Smooth muscle cell (in vitro differentiated cells): ENCODE measurements at regions not wholly inside any gene's neighbourhood (a gene's known extent, or its start where the extent isn't known, plus 50 kb on each side); places are given as distances from the start of the nearest gene placed in this dataset.

Experiments
- DNase-seq: peaks from one replicate; lab custom pipeline; 2025; ENCODE audit not compliant: unreplicated experiment; lab: John Stamatoyannopoulos, UW
- H2AFZ ChIP-seq: fragments of 200-600 bp; sonication (generic); 2 replicates; pipeline ENCODE4 v1.6.0; 2016; ENCODE audit warnings: antibody characterized with exemption, low read depth, mild to moderate bottlenecking
- H3F3A ChIP-seq: fragments of 200-600 bp; sonication (generic); 2 replicates; pipeline ENCODE4 v1.6.0; 2017; ENCODE audit warnings: antibody characterized with exemption, low read depth
- H3K27ac ChIP-seq: fragments of 200-600 bp; sonication (generic); 2 replicates; pipeline ENCODE4 v1.5.1; 2016; ENCODE audit warnings: low read depth, mild to moderate bottlenecking
- H3K27me3 ChIP-seq: fragments of 200-600 bp; sonication (generic); 2 replicates; pipeline ENCODE4 v1.6.1; 2016; ENCODE audit warnings: low read depth, mild to moderate bottlenecking
- H3K36me3 ChIP-seq: fragments of 200-600 bp; sonication (generic); 2 replicates; pipeline ENCODE4 v1.5.1; 2016; ENCODE audit warnings: low read depth
- H3K4me1 ChIP-seq: fragments of 200-600 bp; sonication (generic); 2 replicates; pipeline ENCODE4 v1.5.1; 2016; ENCODE audit warnings: low read depth
- H3K4me2 ChIP-seq: fragments of 200-600 bp; sonication (generic); 2 replicates; pipeline ENCODE4 v1.6.0; 2016; ENCODE audit warnings: mild to moderate bottlenecking
- H3K4me3 ChIP-seq: fragments of 200-600 bp; sonication (generic); 2 replicates; pipeline ENCODE4 v1.5.1; 2016; ENCODE audit warnings: mild to moderate bottlenecking
- H3K79me2 ChIP-seq: fragments of 200-600 bp; sonication (generic); 2 replicates; pipeline ENCODE4 v1.6.0; 2016; ENCODE audit warnings: low read depth, mild to moderate bottlenecking
- H3K9ac ChIP-seq: fragments of 200-600 bp; sonication (generic); 2 replicates; pipeline ENCODE4 v1.6.0; 2016; ENCODE audit warnings: low read depth
- H3K9me3 ChIP-seq: fragments of 200-600 bp; sonication (generic); replicated peaks from 2 replicates; pipeline ENCODE4 v1.5.1; 2016; ENCODE audit warnings: low read depth
- H4K20me1 ChIP-seq: fragments of 200-600 bp; sonication (generic); 2 replicates; pipeline ENCODE4 v1.6.0; 2016; ENCODE audit warnings: low read depth
- WGBS: methylation state at CpG from one replicate; pipeline ENCODE4 v1.1.7; 2016; ENCODE audit warnings: low lambda C conversion rate; 5-methylcytosine and 5-hydroxymethylcytosine counted together
- TF ChIP-seq, protein P1 (sequence below): fragments of 200-600 bp; sonication (generic); IDR thresholded peaks from 2 replicates; pipeline ENCODE4 v1.5.1; 2017; ENCODE audit warnings: borderline replicate concordance, mild to moderate bottlenecking, antibody characterized with exemption; ENCODE audit not compliant: insufficient read depth, poor library complexity, severe bottlenecking

DNA sequence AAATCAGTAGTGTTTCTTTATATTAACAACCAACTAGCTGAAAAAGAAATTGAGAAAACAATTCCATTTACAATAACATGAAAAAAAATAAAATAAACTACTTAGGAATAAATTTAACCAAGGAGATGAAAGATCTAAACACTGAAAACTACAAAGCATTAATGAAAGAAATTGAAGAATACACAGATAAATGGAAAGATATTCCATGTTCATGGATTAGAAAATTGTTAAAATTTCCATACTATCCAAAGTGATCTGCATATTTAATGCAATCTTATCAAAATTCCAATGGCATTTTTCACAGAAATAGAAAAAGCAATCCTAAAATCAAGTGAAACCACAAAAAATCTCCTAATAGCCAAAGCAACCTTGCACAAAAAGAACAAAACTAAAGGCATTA, 320.2 kb upstream of the GRAMD2B start:
- Histone ChIP-seq H3K4me1 (no peaks in the 10 kb centered on the region), H3K36me3 (no peaks in the 10 kb centered on the region), H4K20me1 (no peaks in the 10 kb centered on the region), H3K9ac (no peak overlapping the region), H3K4me2 (no peak overlapping the region), H3K9me3 (no peaks in the 10 kb centered on the region), H2AFZ (no peak overlapping the region), H3K4me3 (no peak overlapping the region), H3K27me3 (no peaks in the 10 kb centered on the region), H3F3A (peaks cover 5% of the 10 kb centered on the region), H3K27ac (no peak overlapping the region), H3K79me2 (no peaks in the 10 kb centered on the region)
- no peak for DNase-seq
- TF ChIP-seq, protein P1, sequence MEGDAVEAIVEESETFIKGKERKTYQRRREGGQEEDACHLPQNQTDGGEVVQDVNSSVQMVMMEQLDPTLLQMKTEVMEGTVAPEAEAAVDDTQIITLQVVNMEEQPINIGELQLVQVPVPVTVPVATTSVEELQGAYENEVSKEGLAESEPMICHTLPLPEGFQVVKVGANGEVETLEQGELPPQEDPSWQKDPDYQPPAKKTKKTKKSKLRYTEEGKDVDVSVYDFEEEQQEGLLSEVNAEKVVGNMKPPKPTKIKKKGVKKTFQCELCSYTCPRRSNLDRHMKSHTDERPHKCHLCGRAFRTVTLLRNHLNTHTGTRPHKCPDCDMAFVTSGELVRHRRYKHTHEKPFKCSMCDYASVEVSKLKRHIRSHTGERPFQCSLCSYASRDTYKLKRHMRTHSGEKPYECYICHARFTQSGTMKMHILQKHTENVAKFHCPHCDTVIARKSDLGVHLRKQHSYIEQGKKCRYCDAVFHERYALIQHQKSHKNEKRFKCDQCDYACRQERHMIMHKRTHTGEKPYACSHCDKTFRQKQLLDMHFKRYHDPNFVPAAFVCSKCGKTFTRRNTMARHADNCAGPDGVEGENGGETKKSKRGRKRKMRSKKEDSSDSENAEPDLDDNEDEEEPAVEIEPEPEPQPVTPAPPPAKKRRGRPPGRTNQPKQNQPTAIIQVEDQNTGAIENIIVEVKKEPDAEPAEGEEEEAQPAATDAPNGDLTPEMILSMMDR: no peak

DNA sequence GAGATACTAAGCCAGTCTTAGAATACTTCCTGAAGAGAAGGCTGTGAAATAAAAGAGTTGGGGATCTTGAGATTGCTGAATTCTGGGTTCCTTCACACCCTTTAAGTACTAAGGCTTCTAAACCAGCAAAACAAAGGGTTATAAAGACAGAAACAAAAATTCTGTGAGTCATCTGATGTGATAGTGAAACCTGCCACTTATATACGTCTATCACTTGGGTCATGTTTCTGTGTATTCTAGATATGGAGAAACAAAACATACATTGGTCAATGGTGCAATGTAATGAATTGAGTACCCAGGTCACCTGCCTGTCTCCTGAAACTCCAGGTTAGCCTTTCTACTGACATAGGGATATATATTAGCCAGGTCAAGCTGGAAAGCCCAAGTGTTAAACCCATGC, 319.3 kb upstream of the GRAMD2B start:
- 50% methylated on average over 1 of the region's 1 CpG for WGBS
- no peak overlapping the region for H3K27ac ChIP-seq

DNA sequence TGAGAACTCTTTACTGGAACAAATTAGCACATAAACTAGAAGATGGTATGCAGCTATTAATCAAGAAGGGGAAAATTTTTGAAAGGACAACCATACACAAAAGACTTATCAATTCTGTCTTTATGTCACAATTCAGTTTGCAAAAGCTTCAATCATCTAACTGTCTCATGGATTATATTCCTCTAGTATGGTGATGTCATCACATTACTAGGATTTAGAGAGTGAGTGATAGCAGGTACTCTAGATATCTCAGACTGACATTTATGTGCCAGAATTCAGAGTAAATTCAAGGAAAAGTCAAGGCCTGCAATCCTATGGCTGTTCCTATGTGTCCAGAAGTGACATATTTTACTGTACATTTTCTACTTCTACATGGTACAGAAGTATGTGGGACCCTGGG, 318.9 kb upstream of the GRAMD2B start:
- Histone ChIP-seq H3K4me3 (no peak overlapping the region), H3K36me3 (no peaks in the 10 kb centered on the region), H2AFZ (no peak overlapping the region), H3F3A (peaks cover 5% of the 10 kb centered on the region), H3K9ac (no peak overlapping the region), H3K27ac (no peak overlapping the region), H3K4me1 (peaks cover 5% of the 10 kb centered on the region), H3K79me2 (no peaks in the 10 kb centered on the region), H3K4me2 (no peak overlapping the region), H4K20me1 (no peaks in the 10 kb centered on the region), H3K9me3 (no peaks in the 10 kb centered on the region), H3K27me3 (no peaks in the 10 kb centered on the region)
- TF ChIP-seq, protein P1: no peak
- DNase-seq: no peak

More for the DNA sequence above, 319.3 kb upstream of the GRAMD2B start:
- H3K79me2 ChIP-seq: no peaks in the 10 kb centered on the region
- H3F3A ChIP-seq: peaks cover 5% of the 10 kb centered on the region
- H3K9me3 ChIP-seq: no peaks in the 10 kb centered on the region
- H3K4me3 ChIP-seq: no peak overlapping the region
- H3K36me3 ChIP-seq: no peaks in the 10 kb centered on the region
- H4K20me1 ChIP-seq: no peaks in the 10 kb centered on the region
- TF ChIP-seq, protein P1: no peak
- H3K4me1 ChIP-seq: peaks cover 4% of the 10 kb centered on the region
- no peak overlapping the region for H3K9ac ChIP-seq
- no peaks in the 10 kb centered on the region for H3K27me3 ChIP-seq
- H2AFZ ChIP-seq: no peak overlapping the region
- no peak overlapping the region for H3K4me2 ChIP-seq
- DNase-seq: no peak

DNA sequence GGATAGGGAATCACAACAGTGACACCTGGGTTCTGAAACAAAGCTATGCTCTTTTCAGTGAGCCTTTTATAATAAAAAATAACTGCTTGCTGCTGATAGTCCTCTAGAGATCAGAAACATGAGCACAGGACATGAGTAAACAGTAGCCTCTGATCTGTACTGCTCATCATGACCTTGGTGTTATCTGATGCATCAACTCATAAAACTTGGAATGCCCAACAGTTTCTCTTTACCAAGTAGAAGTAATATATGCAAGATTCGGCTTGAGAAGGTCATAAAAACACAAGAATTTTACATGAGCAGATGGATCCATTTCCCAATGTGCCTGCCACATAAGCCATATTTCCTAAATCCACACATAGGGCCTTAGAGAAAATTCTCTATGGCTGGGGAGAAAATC, 318.3 kb upstream of the GRAMD2B start:
- no peak overlapping the region for H3K4me3 ChIP-seq
- 0% methylated on average over 1 of the region's 1 CpG for WGBS
- TF ChIP-seq, protein P1: no peak
- no peak overlapping the region for H3K4me2 ChIP-seq
- no peak overlapping the region for H3K27ac ChIP-seq
- H3K9ac ChIP-seq: no peak overlapping the region
- no peaks in the 10 kb centered on the region for H3K27me3 ChIP-seq
- H4K20me1 ChIP-seq: no peaks in the 10 kb centered on the region
- peaks cover 5% of the 10 kb centered on the region for H3K4me1 ChIP-seq
- no peak overlapping the region for H2AFZ ChIP-seq
- no peaks in the 10 kb centered on the region for H3K36me3 ChIP-seq
- peaks cover 5% of the 10 kb centered on the region for H3F3A ChIP-seq
- H3K9me3 ChIP-seq: no peaks in the 10 kb centered on the region
- DNase-seq: no peak
- no peaks in the 10 kb centered on the region for H3K79me2 ChIP-seq
